ENCODE measurements at regions not wholly inside any gene's neighbourhood (a gene's known extent, or its start where the extent isn't known, plus 50 kb on each side); places are given as distances from the start of the nearest gene placed in this dataset.

DNA sequence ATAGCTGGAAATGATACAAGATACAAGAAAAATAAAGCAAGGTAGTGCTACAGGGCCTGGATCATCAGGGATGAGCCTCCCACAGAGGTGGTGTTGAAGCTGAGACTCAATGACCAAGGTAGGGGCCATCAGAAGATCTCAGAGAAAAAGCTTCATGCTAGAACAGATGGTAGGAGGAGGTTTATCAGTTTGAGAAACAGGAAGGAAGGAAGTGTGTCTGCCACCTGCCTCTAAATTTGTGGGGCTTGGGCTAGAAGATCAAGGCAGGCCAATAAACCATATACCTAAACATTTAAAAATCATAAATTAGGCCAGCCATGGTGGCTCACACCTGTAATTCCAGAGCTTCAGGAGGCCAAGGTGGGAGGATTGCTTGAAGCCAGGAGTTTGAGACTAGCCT is 410.8 kb upstream of the PRKCQ start:
- Histone ChIP-seq H2BK120ac (ENCODE audit: low read depth, low read length, poor library complexity, severe bottlenecking) (no peak overlapping the region), H4K8ac (replicated peaks; ENCODE audit: insufficient read length, low read depth, low read length) (no peak overlapping the region), H3K18ac (ENCODE audit: insufficient read length, low read depth, low read length) (no peak overlapping the region), H3K79me1 (ENCODE audit: insufficient read depth, low read depth, low read length, poor library complexity, severe bottlenecking) (no peaks in the 10 kb centered on the region), H3K79me2 (ENCODE audit: insufficient read depth, low read length) (no peaks in the 10 kb centered on the region), H3K27me3 (ENCODE audit: insufficient read depth, low read length) (no peaks in the 10 kb centered on the region), H3K4me1 (ENCODE audit: insufficient read depth, low read length) (no peaks in the 10 kb centered on the region), H4K20me1 (ENCODE audit: control insufficient read depth, insufficient read depth, insufficient read length) (no peaks in the 10 kb centered on the region), H2BK20ac (ENCODE audit: low read depth, low read length, poor library complexity, severe bottlenecking) (no peak overlapping the region), H2AK5ac (ENCODE audit: insufficient read length, low read length) (no peak overlapping the region), H3K9ac (ENCODE audit: extremely low read depth, insufficient read length, low read length) (no peak overlapping the region), H3T11ph (ENCODE audit: low read length) (no peak overlapping the region), H2BK15ac (ENCODE audit: low read depth, low read length) (no peak overlapping the region), H3K23me2 (ENCODE audit: insufficient read length, low read depth, low read length, poor library complexity, severe bottlenecking) (no peaks in the 10 kb centered on the region), H3K4ac (ENCODE audit: low read depth, low read length) (no peak overlapping the region), H3K9me3 (ENCODE audit: control insufficient read depth, low read depth, low read length) (no peaks in the 10 kb centered on the region), H3K14ac (ENCODE audit: insufficient read depth, low read length) (no peak overlapping the region), H4K5ac (ENCODE audit: insufficient read length, low read depth, low read length) (no peak overlapping the region), H2BK12ac (ENCODE audit: insufficient read length, low read depth, low read length) (no peak overlapping the region), H2BK5ac (ENCODE audit: insufficient read length, low read length) (no peak overlapping the region), H4K91ac (ENCODE audit: insufficient read length, low read depth, low read length) (no peak overlapping the region), H3K56ac (ENCODE audit: insufficient read length, low read depth, low read length) (no peak overlapping the region), H3K4me2 (ENCODE audit: insufficient read depth, insufficient read length, low read length) (no peak overlapping the region), H3K23ac (ENCODE audit: insufficient read length, low read depth, low read length) (no peak overlapping the region), H2AFZ (ENCODE audit: low read length) (no peak overlapping the region), H3K27ac (ENCODE audit: insufficient read length, low read depth, low read length) (no peak overlapping the region)
- Mint-ChIP-seq H3K27ac (no peak overlapping the region; a peak in 1 of 7 replicates), H3K4me1 (peaks cover 2 to 7% of the 10 kb centered on the region in 2 experiments; a peak in 2 of 4 replicates), H3K27me3 (ENCODE audit: low read depth) (no peaks in the 10 kb centered on the region; the same call in none of the 2 replicates), H3K36me3 (ENCODE audit: insufficient read depth in 1 of 3, low read depth in 3 of 3) (peaks cover 0 to 9% (median 0%) of the 10 kb centered on the region in 3 experiments; a peak in 2 of 7 replicates), H3K9me3 (peaks cover 3 to 4% of the 10 kb centered on the region in 2 experiments; a peak in 4 of 5 replicates), H3K4me3 (no peak overlapping the region)
- DNase-seq, result no peak
- TF ChIP-seq, protein P1, sequence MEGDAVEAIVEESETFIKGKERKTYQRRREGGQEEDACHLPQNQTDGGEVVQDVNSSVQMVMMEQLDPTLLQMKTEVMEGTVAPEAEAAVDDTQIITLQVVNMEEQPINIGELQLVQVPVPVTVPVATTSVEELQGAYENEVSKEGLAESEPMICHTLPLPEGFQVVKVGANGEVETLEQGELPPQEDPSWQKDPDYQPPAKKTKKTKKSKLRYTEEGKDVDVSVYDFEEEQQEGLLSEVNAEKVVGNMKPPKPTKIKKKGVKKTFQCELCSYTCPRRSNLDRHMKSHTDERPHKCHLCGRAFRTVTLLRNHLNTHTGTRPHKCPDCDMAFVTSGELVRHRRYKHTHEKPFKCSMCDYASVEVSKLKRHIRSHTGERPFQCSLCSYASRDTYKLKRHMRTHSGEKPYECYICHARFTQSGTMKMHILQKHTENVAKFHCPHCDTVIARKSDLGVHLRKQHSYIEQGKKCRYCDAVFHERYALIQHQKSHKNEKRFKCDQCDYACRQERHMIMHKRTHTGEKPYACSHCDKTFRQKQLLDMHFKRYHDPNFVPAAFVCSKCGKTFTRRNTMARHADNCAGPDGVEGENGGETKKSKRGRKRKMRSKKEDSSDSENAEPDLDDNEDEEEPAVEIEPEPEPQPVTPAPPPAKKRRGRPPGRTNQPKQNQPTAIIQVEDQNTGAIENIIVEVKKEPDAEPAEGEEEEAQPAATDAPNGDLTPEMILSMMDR (conservative IDR thresholded peaks at IDR 0.05), result no peak

Data from H9 (cell line).